Chondrocyte (in vitro differentiated cells): ENCODE measurements at regions not wholly inside any gene's neighbourhood (a gene's known extent, or its start where the extent isn't known, plus 50 kb on each side); places are given as distances from the start of the nearest gene placed in this dataset.
"Not testable (repeated sequence)": the region's sequence is repeated elsewhere in the genome, so short reads cannot be mapped to it uniquely, and the experiment has no call there.

Experiments
- DNase-seq: peaks from one replicate; pipeline ENCODE4 v3.0.0; 2021; ENCODE audit warnings: mixed read lengths, low spot score
- H3K27ac Mint-ChIP-seq: one replicate; pipeline ENCODE4 v1.8.0; 2021; ENCODE audit warnings: mild to moderate bottlenecking, moderate library complexity, mixed read lengths; ENCODE audit not compliant: unreplicated experiment
- H3K27me3 Mint-ChIP-seq: 2 replicates; pipeline ENCODE4 v1.8.0; 2021; ENCODE audit warnings: low read depth, mixed read lengths
- H3K36me3 Mint-ChIP-seq: 2 replicates; pipeline ENCODE4 v1.8.0; 2021; ENCODE audit warnings: low read depth, mixed read lengths
- H3K4me1 Mint-ChIP-seq: 2 replicates; pipeline ENCODE4 v1.8.0; 2021; ENCODE audit warnings: low read depth, mild to moderate bottlenecking, mixed read lengths
- H3K4me3 Mint-ChIP-seq: one replicate; pipeline ENCODE4 v1.8.0; 2021; ENCODE audit warnings: mild to moderate bottlenecking, moderate library complexity, mixed read lengths; ENCODE audit not compliant: unreplicated experiment
- H3K9me3 Mint-ChIP-seq: 2 replicates; pipeline ENCODE4 v1.8.0; 2021; ENCODE audit warnings: low read depth, mixed read lengths
- TF ChIP-seq, protein P1 (sequence below): fragments of 200-600 bp; sonication (generic); IDR thresholded peaks from 2 replicates; pipeline ENCODE4 v1.5.0; 2021; ENCODE audit warnings: antibody characterized with exemption, mild to moderate bottlenecking, moderate library complexity

DNA sequence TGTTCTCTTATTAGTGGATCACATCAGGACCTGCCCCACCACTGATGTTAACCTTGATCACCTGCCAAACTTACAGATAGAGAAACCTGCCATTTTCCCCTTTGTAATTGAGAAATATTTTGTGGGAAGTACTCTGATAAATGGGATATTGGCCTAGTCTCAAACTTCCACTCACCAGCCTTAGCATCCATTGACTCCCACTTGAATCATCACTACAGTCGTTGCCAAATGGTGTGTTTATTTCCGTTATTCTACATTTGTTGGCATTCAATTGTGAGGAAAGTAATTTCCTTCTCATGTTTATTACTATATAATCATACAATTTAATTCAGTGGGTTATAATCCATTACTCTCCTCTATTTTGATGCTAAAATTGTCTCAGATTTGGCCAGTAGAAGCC is 156.4 kb upstream of the CXCL13 start:
- no peak overlapping the region for H3K27ac Mint-ChIP-seq
- H3K9me3 Mint-ChIP-seq: no peaks in the 10 kb centered on the region
- TF ChIP-seq, protein P1, sequence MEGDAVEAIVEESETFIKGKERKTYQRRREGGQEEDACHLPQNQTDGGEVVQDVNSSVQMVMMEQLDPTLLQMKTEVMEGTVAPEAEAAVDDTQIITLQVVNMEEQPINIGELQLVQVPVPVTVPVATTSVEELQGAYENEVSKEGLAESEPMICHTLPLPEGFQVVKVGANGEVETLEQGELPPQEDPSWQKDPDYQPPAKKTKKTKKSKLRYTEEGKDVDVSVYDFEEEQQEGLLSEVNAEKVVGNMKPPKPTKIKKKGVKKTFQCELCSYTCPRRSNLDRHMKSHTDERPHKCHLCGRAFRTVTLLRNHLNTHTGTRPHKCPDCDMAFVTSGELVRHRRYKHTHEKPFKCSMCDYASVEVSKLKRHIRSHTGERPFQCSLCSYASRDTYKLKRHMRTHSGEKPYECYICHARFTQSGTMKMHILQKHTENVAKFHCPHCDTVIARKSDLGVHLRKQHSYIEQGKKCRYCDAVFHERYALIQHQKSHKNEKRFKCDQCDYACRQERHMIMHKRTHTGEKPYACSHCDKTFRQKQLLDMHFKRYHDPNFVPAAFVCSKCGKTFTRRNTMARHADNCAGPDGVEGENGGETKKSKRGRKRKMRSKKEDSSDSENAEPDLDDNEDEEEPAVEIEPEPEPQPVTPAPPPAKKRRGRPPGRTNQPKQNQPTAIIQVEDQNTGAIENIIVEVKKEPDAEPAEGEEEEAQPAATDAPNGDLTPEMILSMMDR: no peak
- DNase-seq: no peak
- peaks cover 27% of the 10 kb centered on the region for H3K27me3 Mint-ChIP-seq
- no peaks in the 10 kb centered on the region for H3K36me3 Mint-ChIP-seq
- H3K4me3 Mint-ChIP-seq: no peak overlapping the region
- H3K4me1 Mint-ChIP-seq: no peaks in the 10 kb centered on the region

DNA sequence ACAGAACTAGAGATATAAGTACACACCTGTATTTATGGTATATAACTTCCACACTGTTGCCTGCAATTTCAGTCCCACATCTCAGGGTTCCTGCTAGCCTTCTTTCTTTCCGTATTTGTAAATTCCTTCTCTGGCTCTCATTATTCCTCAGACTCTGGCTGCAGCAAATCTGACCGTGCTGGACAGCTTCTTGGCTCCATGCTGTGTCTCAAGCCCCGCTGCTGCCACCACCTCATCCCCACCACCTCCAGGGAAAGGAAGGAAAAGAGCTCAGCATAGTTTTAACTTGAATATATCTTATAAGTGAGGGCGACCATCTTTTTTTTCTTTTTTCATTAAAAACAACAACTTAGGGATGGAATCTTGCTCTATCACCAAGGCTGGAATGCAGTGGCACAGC is 155.6 kb upstream of the CXCL13 start:
- TF ChIP-seq, protein P1: no peak
- Mint-ChIP-seq H3K27me3 (peaks cover 27% of the 10 kb centered on the region), H3K9me3 (no peaks in the 10 kb centered on the region), H3K4me3 (no peak overlapping the region), H3K4me1 (no peaks in the 10 kb centered on the region), H3K27ac (no peak overlapping the region), H3K36me3 (no peaks in the 10 kb centered on the region)
- no peak for DNase-seq

DNA sequence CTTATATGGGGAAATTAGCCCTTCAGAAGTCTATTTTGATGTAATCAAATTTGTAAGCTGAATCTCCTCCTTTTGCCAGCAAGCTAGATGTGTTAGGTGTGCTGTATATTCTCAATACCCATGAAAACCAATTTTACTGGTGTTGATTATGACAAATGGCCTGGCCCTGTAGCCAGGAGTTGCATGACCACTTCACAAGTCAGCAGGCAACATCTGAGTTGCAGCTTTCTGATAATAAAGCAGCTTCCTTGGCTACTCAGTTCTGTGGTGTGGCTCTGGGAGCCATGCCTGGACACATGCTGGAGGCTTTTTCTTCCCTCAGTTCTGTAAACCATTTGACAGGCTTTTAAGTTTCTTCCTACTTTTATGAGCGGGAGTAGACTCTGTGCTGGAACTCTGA is 154.1 kb upstream of the CXCL13 start:
- Mint-ChIP-seq H3K36me3 (no peaks in the 10 kb centered on the region), H3K27me3 (peaks cover 19% of the 10 kb centered on the region), H3K27ac (no peak overlapping the region), H3K9me3 (no peaks in the 10 kb centered on the region), H3K4me1 (no peaks in the 10 kb centered on the region), H3K4me3 (no peak overlapping the region)
- TF ChIP-seq, protein P1: no peak
- no peak for DNase-seq

DNA sequence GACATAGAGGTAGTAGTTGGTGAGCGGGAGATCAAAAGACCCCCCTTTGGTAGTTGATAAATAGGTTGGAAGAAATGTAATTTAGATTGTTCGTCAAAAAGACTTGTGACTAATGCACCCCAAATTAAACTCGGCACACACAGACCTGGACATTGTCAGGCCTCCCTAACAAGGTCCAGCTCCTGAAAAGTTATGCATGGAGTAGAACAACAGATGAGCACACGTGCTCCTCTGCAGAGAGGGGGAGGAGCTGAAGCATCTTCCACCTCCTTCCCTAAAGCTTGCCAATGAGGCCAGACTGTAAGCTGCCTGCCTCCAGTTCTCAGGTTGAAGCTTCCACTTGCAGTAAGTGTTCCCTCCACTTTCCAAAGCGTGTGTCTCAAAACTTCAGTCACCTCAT is 153.5 kb upstream of the CXCL13 start:
- peaks cover 17% of the 10 kb centered on the region for H3K27me3 Mint-ChIP-seq
- DNase-seq: not testable (repeated sequence)

DNA sequence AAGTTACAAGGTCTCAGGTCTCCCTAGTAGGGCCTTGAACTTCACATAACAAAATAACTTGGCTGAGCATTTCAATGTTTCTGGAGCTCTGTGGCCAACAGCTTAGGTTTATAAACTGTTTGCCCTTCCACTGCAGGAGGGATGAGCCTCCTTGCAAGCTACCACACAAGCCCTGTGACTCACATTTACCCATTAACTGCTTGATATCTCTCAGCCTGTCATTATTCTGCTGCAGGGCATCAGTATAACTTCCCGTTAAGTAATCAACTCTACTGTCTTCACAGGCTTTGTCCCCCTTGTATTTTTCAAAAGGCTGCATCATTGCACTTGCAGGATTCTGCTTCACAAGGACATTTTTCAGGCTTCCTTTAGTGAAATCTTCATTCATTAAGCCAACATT is 151.7 kb upstream of the CXCL13 start:
- DNase-seq: no peak
- Mint-ChIP-seq H3K27me3 (peaks cover 7% of the 10 kb centered on the region), H3K36me3 (no peaks in the 10 kb centered on the region), H3K4me3 (no peak overlapping the region), H3K4me1 (no peaks in the 10 kb centered on the region), H3K9me3 (no peaks in the 10 kb centered on the region), H3K27ac (no peak overlapping the region)
- TF ChIP-seq, protein P1: no peak

More for the DNA sequence above, 153.5 kb upstream of the CXCL13 start:
- not testable (repeated sequence) for H3K9me3 Mint-ChIP-seq, H3K4me3 Mint-ChIP-seq, H3K27ac Mint-ChIP-seq, H3K36me3 Mint-ChIP-seq, H3K4me1 Mint-ChIP-seq

DNA sequence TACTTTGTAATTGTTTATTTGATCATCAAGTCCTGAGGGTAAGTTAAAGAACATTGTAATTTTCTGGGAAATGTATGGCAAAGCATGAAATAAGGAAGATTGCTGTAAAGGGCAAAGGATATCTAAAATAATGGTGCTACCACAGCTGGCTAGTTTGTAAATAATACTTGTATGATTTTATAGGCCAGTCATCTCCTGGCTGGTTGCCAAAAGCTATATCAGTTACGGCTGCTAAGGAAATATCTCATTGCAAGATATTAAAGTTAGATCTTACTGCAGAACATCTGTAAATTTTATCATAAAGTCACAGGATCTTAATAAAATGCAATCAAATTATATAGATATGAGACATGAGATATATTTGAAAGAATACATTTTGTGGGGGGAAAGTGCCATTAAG is 150.8 kb upstream of the CXCL13 start:
- Mint-ChIP-seq H3K4me1 (no peaks in the 10 kb centered on the region), H3K4me3 (no peak overlapping the region), H3K27ac (no peak overlapping the region), H3K27me3 (peaks cover 6% of the 10 kb centered on the region), H3K9me3 (peaks cover 4% of the 10 kb centered on the region), H3K36me3 (no peaks in the 10 kb centered on the region)
- TF ChIP-seq, protein P1: no peak
- no peak for DNase-seq

DNA sequence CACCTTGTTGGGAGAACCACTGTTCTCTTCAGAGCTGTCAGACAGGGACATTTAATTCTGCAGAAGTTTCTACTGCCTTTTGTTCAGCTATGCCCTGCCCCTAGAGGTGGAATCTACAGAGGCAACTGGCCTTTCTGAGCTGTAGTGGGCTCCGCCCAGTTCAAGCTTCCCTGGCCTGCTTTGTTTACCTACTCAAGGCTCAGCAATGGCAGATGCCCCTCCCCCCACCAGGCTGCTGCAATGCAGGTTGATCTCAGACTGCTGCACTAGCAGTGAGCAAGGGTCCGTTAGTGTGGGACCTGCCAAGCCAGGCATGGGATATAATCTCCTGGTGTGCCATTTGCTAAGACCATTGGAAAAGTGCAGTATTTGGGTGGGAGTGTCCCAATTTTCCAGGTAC is 141.5 kb upstream of the CXCL13 start:
- not testable (repeated sequence) for H3K4me3 Mint-ChIP-seq, H3K27ac Mint-ChIP-seq, H3K4me1 Mint-ChIP-seq, DNase-seq, H3K36me3 Mint-ChIP-seq
- Mint-ChIP-seq H3K27me3 (peaks cover 27% of the 10 kb centered on the region), H3K9me3 (peaks cover 25% of the 10 kb centered on the region)
